ENCODE measurements at regions not wholly inside any gene's neighbourhood (a gene's known extent, or its start where the extent isn't known, plus 50 kb on each side); places are given as distances from the start of the nearest gene placed in this dataset.

GRCh38 chr17:53148058-53148457, 674.7 kb upstream of the KIF2B start:
- in situ Hi-C loops (cut with MboI; ENCODE audit: low sequenced_read_pairs in 4 of 4), result loop anchor here in 1 of 4 donors (25.0 kb wide), 1 partner anchor 561 kb away; no protein-coding TSS in a partner anchor
- ATAC-seq, result no peak
- no peak overlapping the region for H3K4me3 ChIP-seq
- no peaks in the 10 kb centered on the region for H3K9me3 ChIP-seq
- no peak for DNase-seq
- no peaks in the 10 kb centered on the region for H3K36me3 ChIP-seq
- no peaks in the 10 kb centered on the region for H3K27me3 ChIP-seq
- TF ChIP-seq POLR2A (IDR thresholded peaks at IDR 0.05) (no peak), CTCF (IDR thresholded peaks at IDR 0.05 in 4 of 5, conservative IDR thresholded peaks at IDR 0.05 in 1 of 5) (no peak)
- intact Hi-C loops (cut with DNase I; ENCODE audit: low total_unique reads), result loop anchor here (5.0 to 10.0 kb wide), 2 partner anchors 63 to 116 kb away; no protein-coding TSS in a partner anchor
- H3K4me1 ChIP-seq, result no peaks in the 10 kb centered on the region
- no peak overlapping the region for H3K27ac ChIP-seq

- Histone ChIP-seq H3K27ac (no peak overlapping the region), H3K4me1 (peaks cover 0 to 3% of the 10 kb centered on the region in 2 donors), H3K36me3 (no peaks in the 10 kb centered on the region), H3K4me3 (peak overlapping the region in 1 of 4 donors; percentile 10), H3K9me3 (no peaks in the 10 kb centered on the region), H3K27me3 (no peaks in the 10 kb centered on the region)
- DNase-seq (no peak), ATAC-seq (peak in 1 of 2 donors; percentile 66)
- intact Hi-C loops (cut with DNase I; ENCODE audit: low total_unique reads), result loop anchor here (10.0 kb wide), 1 partner anchor 58 kb away; no protein-coding TSS in a partner anchor
- in situ Hi-C loops (cut with MboI; ENCODE audit: low sequenced_read_pairs in 4 of 4), result loop anchor here in 1 of 4 donors (25.0 kb wide), 1 partner anchor 556 kb away; no protein-coding TSS in a partner anchor
- TF ChIP-seq CTCF (IDR thresholded peaks at IDR 0.05 in 4 of 5, conservative IDR thresholded peaks at IDR 0.05 in 1 of 5) (no peak), POLR2A (IDR thresholded peaks at IDR 0.05) (no peak)
Measured at GRCh38 chr17:53142890-53143289, 679.8 kb upstream of the KIF2B start.

- Histone ChIP-seq H3K9me3 (no peaks in the 10 kb centered on the region), H3K27ac (no peak overlapping the region), H3K4me3 (no peak overlapping the region), H3K36me3 (no peaks in the 10 kb centered on the region), H3K27me3 (no peaks in the 10 kb centered on the region), H3K4me1 (peaks cover 0 to 4% of the 10 kb centered on the region in 2 donors)
- no peak for DNase-seq
- no peak for TF ChIP-seq CTCF (IDR thresholded peaks at IDR 0.05 in 4 of 5, conservative IDR thresholded peaks at IDR 0.05 in 1 of 5)
- TF ChIP-seq POLR2A (IDR thresholded peaks at IDR 0.05), result no peak
- intact Hi-C loops (cut with DNase I; ENCODE audit: low total_unique reads), result loop anchor here (10.0 kb wide), 1 partner anchor 57 kb away; no protein-coding TSS in a partner anchor
- no peak for ATAC-seq
- in situ Hi-C loops (cut with MboI; ENCODE audit: low sequenced_read_pairs in 4 of 4), result loop anchor here in 1 of 4 donors (25.0 kb wide), 1 partner anchor 554 kb away; no protein-coding TSS in a partner anchor
Measured at GRCh38 chr17:53141731-53142130, 681.0 kb upstream of the KIF2B start.

- Histone ChIP-seq H3K4me3 (no peak overlapping the region), H3K9me3 (no peaks in the 10 kb centered on the region), H3K27ac (no peak overlapping the region), H3K4me1 (peaks cover 0 to 4% of the 10 kb centered on the region in 2 donors), H3K36me3 (no peaks in the 10 kb centered on the region), H3K27me3 (no peaks in the 10 kb centered on the region)
- TF ChIP-seq POLR2A (IDR thresholded peaks at IDR 0.05) (no peak), CTCF (IDR thresholded peaks at IDR 0.05 in 4 of 5, conservative IDR thresholded peaks at IDR 0.05 in 1 of 5) (no peak)
- DNase-seq, result no peak
- in situ Hi-C loops (cut with MboI; ENCODE audit: low sequenced_read_pairs in 4 of 4), result loop anchor here in 1 of 4 donors (25.0 kb wide), 1 partner anchor 554 kb away; no protein-coding TSS in a partner anchor
- no peak for ATAC-seq
- intact Hi-C loops (cut with DNase I; ENCODE audit: low total_unique reads), result loop anchor here (10.0 kb wide), 1 partner anchor 56 kb away; no protein-coding TSS in a partner anchor
Measured at GRCh38 chr17:53141280-53141679, 681.4 kb upstream of the KIF2B start.
